AG08395 (cell line): ENCODE measurements at regions not wholly inside any gene's neighbourhood (a gene's known extent, or its start where the extent isn't known, plus 50 kb on each side); places are given as distances from the start of the nearest gene placed in this dataset.

Experiments
- DNase-seq: peaks from one replicate; pipeline ENCODE4 v3.0.0; 2012; ENCODE audit warnings: mixed read lengths, low spot score

DNA sequence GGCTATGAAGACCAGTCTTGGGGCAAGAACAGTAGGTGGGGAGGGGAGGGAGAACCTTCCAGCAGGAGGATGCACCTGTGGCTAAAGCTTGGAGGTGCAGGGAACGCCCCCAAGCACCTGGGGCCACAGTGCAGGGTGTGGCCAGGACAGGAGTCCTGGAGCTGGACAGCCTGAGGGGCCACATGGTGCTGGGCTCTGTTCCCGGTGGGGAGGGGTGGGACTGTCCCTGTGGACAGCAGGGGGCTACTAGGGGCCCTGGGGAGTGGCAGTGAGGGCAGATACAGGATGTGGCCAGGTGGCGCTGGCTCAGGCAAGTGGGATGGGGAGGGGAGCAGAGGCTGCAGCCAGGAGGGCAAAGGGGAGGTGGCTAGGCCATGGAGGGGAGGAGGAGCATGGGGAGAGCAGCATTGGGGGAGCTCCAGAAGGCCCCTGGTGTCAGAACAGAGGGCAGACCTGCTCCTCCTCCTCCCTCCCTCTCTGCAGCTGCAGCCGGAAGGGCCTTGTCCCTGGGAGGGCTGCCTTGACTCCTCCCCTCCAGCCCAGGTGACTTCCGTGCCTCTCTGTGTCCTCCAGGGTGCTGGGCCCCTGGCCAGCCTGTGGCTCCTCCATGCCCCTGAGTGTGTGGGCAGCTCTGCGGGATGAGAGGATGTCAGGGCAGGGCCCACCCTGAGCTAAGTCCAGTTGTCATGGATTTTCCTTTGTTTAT, 68.4 kb upstream of the DLK1 start:
- DNase-seq, result no peak

DNA sequence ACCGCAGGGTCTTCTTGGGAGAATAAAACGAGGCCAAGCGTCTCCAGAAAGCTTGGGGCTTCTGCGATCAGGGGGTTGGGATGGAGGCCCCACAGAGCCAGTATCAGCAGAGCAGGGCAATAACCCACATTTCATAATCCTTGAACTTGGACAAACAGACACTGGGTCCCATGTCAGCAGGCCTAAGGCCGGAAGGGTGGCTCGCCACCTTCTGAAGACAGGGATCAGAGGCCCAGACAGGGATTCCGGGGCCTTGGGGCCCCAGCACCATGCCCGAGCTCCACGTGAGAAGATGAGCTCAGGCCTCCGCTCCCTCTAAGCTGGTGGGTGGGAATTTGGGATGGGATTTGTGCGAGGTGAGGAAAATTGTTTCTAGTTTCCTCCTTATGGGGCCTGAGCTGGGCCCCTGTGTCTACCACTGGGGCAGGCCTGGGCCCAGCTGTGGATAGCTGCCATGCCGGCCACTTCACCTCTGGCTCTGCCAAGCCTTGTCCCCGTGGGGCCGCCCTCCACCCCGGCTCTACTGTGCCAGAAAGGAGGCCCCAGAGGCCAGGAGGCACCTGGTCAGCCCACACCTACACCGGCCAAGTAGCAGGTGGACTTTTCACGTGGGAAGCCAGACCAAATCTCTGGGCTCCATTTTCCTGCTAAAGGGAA, 67.2 kb upstream of the DLK1 start:
- DNase-seq, result no peak

DNA sequence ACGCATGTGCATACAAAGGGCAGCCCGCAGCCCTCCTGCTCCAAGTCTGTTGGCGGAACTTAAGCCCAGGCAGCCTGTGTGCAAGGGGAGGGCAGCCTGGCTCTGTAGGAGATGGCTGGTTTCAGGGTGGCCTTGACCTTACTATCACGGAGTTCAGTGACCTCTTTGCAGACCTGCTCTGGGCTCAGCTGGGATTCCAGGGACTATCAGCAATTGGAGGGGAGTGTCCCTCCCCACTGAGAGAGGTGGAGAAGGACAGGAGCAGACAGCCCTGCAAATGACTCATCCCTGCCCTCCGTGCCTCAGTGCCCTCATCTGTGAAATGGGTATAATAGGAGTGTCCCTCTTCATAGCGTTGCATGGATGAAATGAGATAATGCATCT, 66.2 kb upstream of the DLK1 start:
- no peak for DNase-seq

- no peak for DNase-seq
Observed at GRCh38 chr14:100660882-100661635, 65.6 kb upstream of the DLK1 start.

GRCh38 chr14:100662879-100663760, 63.6 kb upstream of the DLK1 start:
- peak; percentile 73 for DNase-seq

GRCh38 chr14:100663761-100664052, 63.0 kb upstream of the DLK1 start:
- DNase-seq, result no peak

DNA sequence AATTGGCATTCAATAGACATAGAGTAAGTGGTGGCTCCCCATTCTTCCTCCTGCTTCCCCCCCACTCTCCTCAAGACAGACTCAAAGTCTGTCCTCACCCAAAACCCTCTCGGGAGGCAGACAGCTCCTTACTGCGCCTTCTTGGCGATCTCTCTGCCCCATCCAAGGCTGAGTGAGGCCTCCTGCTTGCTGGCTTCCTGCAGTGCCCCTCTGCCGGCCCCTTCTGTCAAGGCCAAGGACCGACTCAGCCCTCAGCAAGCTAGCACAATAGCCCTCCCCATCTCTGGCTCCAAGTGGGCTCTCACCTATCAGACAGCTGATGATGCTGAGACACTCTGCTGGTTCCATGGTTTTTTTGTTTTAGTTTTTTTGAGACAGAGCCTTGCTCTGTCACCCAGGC, 62.5 kb upstream of the DLK1 start:
- no peak for DNase-seq

DNA sequence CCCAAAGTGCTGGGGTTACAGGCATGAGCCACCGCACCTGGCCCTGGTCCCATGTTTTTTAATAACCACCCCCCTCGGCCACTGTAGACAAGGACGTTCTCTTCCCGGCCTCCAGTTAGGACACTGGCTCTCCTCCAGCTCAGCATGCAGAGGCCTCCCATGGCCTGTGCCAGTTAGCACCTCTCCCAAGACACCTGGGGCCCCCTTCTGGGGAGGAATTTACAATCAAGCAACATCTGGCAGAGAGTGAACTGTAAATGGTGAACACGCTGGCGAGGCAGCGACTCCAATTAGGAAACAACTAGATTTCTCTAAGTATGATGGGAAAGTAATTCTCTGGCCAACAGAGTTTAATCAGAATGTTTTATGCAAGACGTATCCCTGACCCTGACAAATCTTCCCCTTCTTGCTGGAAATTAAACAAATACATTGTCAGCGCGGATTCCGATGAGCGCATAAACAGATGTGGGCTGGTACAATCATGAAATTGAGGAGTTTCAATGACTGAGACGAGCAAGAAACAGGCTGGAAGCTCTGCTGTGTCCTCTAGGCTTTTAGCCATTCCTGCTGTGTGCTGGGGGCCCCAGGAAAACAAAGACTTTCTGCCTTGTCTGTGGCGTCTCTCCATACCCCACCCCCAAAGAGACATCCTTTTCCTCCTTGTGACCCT, 61.7 kb upstream of the DLK1 start:
- peak; percentile 59 for DNase-seq

- DNase-seq, result peak; percentile 19
Observed at GRCh38 chr14:100665511-100666032, 61.1 kb upstream of the DLK1 start.

DNA sequence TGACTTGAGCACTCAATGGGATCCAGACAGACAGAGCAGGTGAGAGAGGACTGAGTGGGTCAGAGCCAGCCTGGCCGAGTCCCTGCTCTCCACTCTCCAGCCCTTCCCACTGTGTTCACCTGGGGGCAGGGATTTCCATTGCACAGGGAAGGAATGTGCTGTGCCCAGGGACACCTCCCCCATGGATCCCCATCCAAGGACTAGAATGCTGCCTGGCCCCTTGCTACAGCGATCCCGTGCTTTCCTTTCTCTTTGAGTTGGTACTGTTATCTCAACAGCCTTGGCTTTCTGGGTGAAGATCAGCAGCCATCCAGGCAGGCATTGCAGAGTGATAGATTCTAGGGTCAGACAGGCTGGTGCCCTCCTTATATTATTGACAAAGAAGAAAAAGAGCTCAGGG, 60.3 kb upstream of the DLK1 start:
- no peak for DNase-seq

GRCh38 chr14:100666851-100667250, 59.8 kb upstream of the DLK1 start:
- no peak for DNase-seq

DNA sequence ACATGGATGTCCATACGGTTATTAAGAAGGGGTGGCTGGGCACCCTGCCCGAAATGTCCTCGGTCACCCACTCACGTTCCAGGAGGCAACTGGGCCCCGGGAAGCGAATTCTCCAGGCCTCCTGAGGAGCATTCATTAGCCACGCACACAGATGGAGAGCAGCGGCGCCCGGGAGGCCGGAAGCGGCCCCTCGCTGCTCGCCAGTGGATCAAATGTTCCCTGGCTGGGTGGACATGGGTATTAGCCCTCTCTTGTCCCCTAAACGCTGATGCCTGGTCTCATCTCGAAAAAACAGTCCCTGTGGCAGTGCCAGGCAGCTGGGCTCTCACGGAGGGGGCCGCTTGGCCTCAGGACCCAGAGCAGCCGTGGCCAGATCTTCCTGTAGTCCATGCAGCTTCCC, 59.0 kb upstream of the DLK1 start:
- DNase-seq, result no peak

GRCh38 chr14:100668352-100668751, 58.3 kb upstream of the DLK1 start:
- DNase-seq, result no peak

- no peak for DNase-seq
Observed at GRCh38 chr14:100669011-100669412, 57.7 kb upstream of the DLK1 start.

GRCh38 chr14:100669468-100669867, 57.2 kb upstream of the DLK1 start:
- no peak for DNase-seq

DNA sequence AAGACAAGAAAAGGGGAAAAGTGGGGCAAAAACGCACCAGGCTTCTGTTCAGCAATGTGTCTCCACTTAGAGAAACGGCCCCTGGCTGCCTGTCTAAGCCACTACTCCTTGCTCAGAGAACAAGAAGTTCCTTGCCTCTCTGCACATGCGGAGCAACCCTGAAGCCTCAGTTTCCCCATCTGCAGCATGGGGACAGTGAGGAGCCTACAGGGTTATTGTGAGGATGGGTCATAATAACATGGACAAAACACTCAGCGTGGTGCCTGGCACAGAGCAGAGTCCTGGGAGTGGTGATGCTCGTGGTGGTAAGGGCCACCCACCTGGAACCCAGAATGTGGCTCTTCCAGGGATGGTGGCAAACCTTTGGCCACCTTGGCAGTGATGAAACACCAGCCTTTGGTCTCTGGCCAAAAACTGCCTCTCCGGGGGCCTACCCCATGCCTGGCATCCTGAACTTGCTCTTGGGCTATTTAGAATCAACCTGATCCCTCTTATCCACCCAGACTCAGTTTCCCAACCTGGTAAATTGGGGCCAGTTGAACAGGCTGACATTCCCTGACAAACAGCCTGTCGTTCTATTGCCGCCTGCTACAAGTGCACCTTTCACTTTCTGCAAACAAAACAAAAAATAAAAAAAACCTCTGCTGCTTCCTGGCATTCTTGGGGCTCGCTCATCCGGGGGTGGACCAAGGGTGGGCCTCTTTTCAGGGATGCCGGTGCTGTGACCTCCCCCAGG, 56.5 kb upstream of the DLK1 start:
- DNase-seq, result no peak

- no peak for DNase-seq
Observed at GRCh38 chr14:100670753-100671049, 56.0 kb upstream of the DLK1 start.

GRCh38 chr14:100671386-100671901, 55.2 kb upstream of the DLK1 start:
- DNase-seq, result no peak

GRCh38 chr14:100671906-100672305, 54.8 kb upstream of the DLK1 start:
- no peak for DNase-seq

GRCh38 chr14:100673085-100673806, 53.4 kb upstream of the DLK1 start:
- DNase-seq, result no peak
